K562 (cell line): ENCODE measurements at regions not wholly inside any gene's neighbourhood (a gene's known extent, or its start where the extent isn't known, plus 50 kb on each side); places are given as distances from the start of the nearest gene placed in this dataset.

Experiments
- ATAC-seq: fragments of 200-7000 bp; cut with Tn5 transposase; 3 replicates; pipeline ENCODE4 v1.9.1; 2020; ENCODE audit warnings: moderate library complexity
- BruUV-seq: library from RNA; stranded (reverse); fragments of 400-500 nt; replicated peaks from 2 replicates; lab custom pipeline; 2021; lab: Mats Ljungman, UMichigan
- CTCF ChIA-PET: fragments of 300-600 bp; formaldehyde crosslinking; extraction: SDS; loops from one replicate; lab custom pipeline; 2021; ENCODE audit warnings: low intra/inter-chr PET ratio; lab: Yijun Ruan, JAX
- POLR2A ChIA-PET: fragments of 300-600, 350-650 bp; sonication (Branson Sonifier 250); formaldehyde crosslinking; extraction: SDS; loops from one replicate; lab custom pipeline; 2021; ENCODE audit warnings: antibody characterized with exemption, inconsistent platforms; lab: Yijun Ruan, JAX
- DNase-seq, 4 experiments: peaks; one replicate each; pipeline versions ENCODE4 v3.0.0 to v3.0.0-alpha.2; 2011 to 2018; ENCODE audit warnings: low spot score in 3 of 4, mixed read lengths in 3 of 4; ENCODE audit errors: extremely low read depth in 1 of 4
- FAIRE-seq: peaks from 2 replicates; lab custom pipeline; 2011; peaks lifted over from hg19 to GRCh38; lab: Jason Lieb, UNC
- H2AFZ ChIP-seq: 2 replicates; pipeline ENCODE4 v1.6.0; 2011; ENCODE audit warnings: low read depth, low read length, control low read depth, inconsistent platforms
- H3K27ac ChIP-seq: fragments of 200-600 bp; 3 replicates; pipeline ENCODE4 v1.8.0; 2011; ENCODE audit warnings: low read depth, mild to moderate bottlenecking, control low read depth, inconsistent platforms, low read length, moderate library complexity, mixed read lengths; ENCODE audit errors: extremely low read depth
- H3K27me3 ChIP-seq, 2 experiments: fragments of 300-600 bp in 1 of 2; 2 replicates in 1 of 2; 3 replicates in 1 of 2; pipeline versions ENCODE4 v1.6.0 to v1.8.0; 2011; ENCODE audit warnings: inconsistent platforms in 2 of 2, low read length in 2 of 2, mild to moderate bottlenecking in 1 of 2, mixed read lengths in 1 of 2, moderate library complexity in 1 of 2; ENCODE audit not compliant: control insufficient read depth in 2 of 2, insufficient read depth in 2 of 2
- H3K36me3 ChIP-seq: fragments of 300-600 bp; 3 replicates; pipeline ENCODE4 v1.8.0; 2011; ENCODE audit warnings: mild to moderate bottlenecking, low read length, inconsistent platforms; ENCODE audit not compliant: control insufficient read depth, insufficient read depth
- H3K4me1 ChIP-seq, 2 experiments: fragments of 200-600 bp in 1 of 2; replicated peaks in 1 of 2; 2 replicates in 1 of 2; 3 replicates in 1 of 2; pipeline versions ENCODE4 v1.5.1 to v1.8.0; 2011; ENCODE audit warnings: inconsistent platforms in 2 of 2, low read length in 2 of 2, mild to moderate bottlenecking in 1 of 2, mixed read lengths in 1 of 2, moderate library complexity in 1 of 2; ENCODE audit not compliant: control insufficient read depth in 2 of 2, insufficient read depth in 2 of 2
- H3K4me2 ChIP-seq: 2 replicates; pipeline ENCODE4 v1.6.1; 2011; ENCODE audit warnings: low read length, control low read depth, inconsistent platforms, mixed read lengths; ENCODE audit not compliant: insufficient read depth
- H3K4me3 ChIP-seq: fragments of 200-600 bp; sonication (generic), shearing (Covaris generic); 2 replicates; pipeline ENCODE4 v1.5.1; 2016; ENCODE audit warnings: control low read depth, inconsistent platforms
- H3K79me2 ChIP-seq: fragments of 200-600 bp; 3 replicates; pipeline ENCODE4 v1.8.0; 2011; ENCODE audit warnings: low read length, inconsistent platforms; ENCODE audit not compliant: control insufficient read depth, insufficient read depth
- H3K9ac ChIP-seq, 2 experiments: 2 replicates each; pipeline versions ENCODE4 v1.6.0 to v1.6.1; 2011; ENCODE audit warnings: low read depth in 2 of 2, low read length in 2 of 2, control low read depth in 1 of 2, inconsistent platforms in 1 of 2, mild to moderate bottlenecking in 1 of 2, mixed read lengths in 1 of 2; ENCODE audit not compliant: insufficient read depth in 1 of 2
- H3K9me1 ChIP-seq: one replicate; pipeline ENCODE4 v1.6.0; 2011; ENCODE audit warnings: inconsistent platforms, mild to moderate bottlenecking, low read length, moderate library complexity; ENCODE audit not compliant: control insufficient read depth, insufficient read depth
- H3K9me3 ChIP-seq: replicated peaks from 2 replicates; pipeline ENCODE4 v1.5.1; 2011; ENCODE audit warnings: low read depth, low read length, inconsistent platforms; ENCODE audit not compliant: control insufficient read depth, insufficient read depth
- H4K20me1 ChIP-seq: replicated peaks from 2 replicates; pipeline ENCODE4 v1.6.1; 2011; ENCODE audit warnings: low read length, inconsistent platforms, mixed read lengths; ENCODE audit not compliant: control insufficient read depth, insufficient read depth
- CBX2 ChIP-seq: fragments of 200-600 bp; sonication (generic); IDR thresholded peaks from one replicate; pipeline ENCODE4 v1.6.1; 2012; ENCODE audit warnings: mild to moderate bottlenecking, low read length, inconsistent platforms; ENCODE audit not compliant: insufficient read depth, poor library complexity, severe bottlenecking
- CC2D1A ChIP-seq: fragments of 450-650 bp; IDR thresholded peaks from 2 replicates; pipeline ENCODE4 v1.6.1; 2017; ENCODE audit warnings: mild to moderate bottlenecking
- E4F1 ChIP-seq: fragments of 250-450 bp; sonication (Bioruptor Pico); IDR thresholded peaks from 2 replicates; pipeline ENCODE4 v1.5.0; 2021; ENCODE audit warnings: mild to moderate bottlenecking, borderline replicate concordance
- EHMT2 ChIP-seq: fragments of 450-650 bp; IDR thresholded peaks from 2 replicates; pipeline ENCODE4 v1.6.1; 2018; ENCODE audit warnings: antibody characterized with exemption
- ELF1 ChIP-seq: fragments of 200-800 bp; sonication (Bioruptor generic); IDR thresholded peaks from 2 replicates; pipeline ENCODE4 v1.6.1; 2016; ENCODE audit warnings: missing genetic modification characterization, missing compliant biosample characterization
- FOXA1 ChIP-seq: fragments of 450-650 bp; IDR thresholded peaks from 2 replicates; pipeline ENCODE4 v1.6.1; 2016; ENCODE audit warnings: mild to moderate bottlenecking, borderline replicate concordance
- IRF9 ChIP-seq: fragments of 450-650 bp; IDR thresholded peaks from 2 replicates; pipeline ENCODE4 v1.6.1; 2016; ENCODE audit warnings: missing biosample characterization, missing genetic modification characterization
- MNT ChIP-seq, 2 experiments: fragments of 450-650 bp; conservative IDR thresholded peaks; 2 replicates each; pipeline ENCODE4 v1.6.1; 2017; ENCODE audit warnings: mild to moderate bottlenecking in 2 of 2, moderate library complexity in 2 of 2
- PHB ChIP-seq: fragments of 250-450 bp; sonication (Bioruptor Pico); IDR thresholded peaks from 2 replicates; pipeline ENCODE4 v1.5.0; 2021
- PHF21A ChIP-seq: fragments of 450-650 bp; IDR thresholded peaks from 2 replicates; pipeline ENCODE4 v1.6.1; 2017; ENCODE audit warnings: low read depth, borderline replicate concordance
- ZNF143 ChIP-seq: sonication (generic); formaldehyde crosslinking; IDR thresholded peaks from 2 replicates; pipeline ENCODE4 v1.9.0; 2022; ENCODE audit warnings: mild to moderate bottlenecking, missing genetic modification reagents
- ZNF518B ChIP-seq: fragments of 250-450 bp; sonication (Bioruptor Pico); IDR thresholded peaks from 2 replicates; pipeline ENCODE4 v1.5.0; 2021; ENCODE audit warnings: mild to moderate bottlenecking, moderate library complexity
- WGBS: fragments of 100-300 bp; shearing (Covaris generic); methylation state at CpG from one replicate; pipeline ENCODE4 v1.1.6; 2016; ENCODE audit warnings: low coverage, mixed read lengths; ENCODE audit not compliant: insufficient coverage; ENCODE audit errors: missing lambda C conversion rate; 5-methylcytosine and 5-hydroxymethylcytosine counted together
- in situ Hi-C: fragments of 300-500 bp; cut with MboI; formaldehyde crosslinking; loops from 4 replicates; pipeline ENCODE4 v1.15.0; 2018; ENCODE audit warnings: inconsistent platforms, mixed read lengths
- intact Hi-C: fragments of 100-400 bp; cut with micrococcal nuclease; formaldehyde crosslinking; loops from 2 replicates; pipeline ENCODE4 v1.14.2; 2022

- H3K9me1 ChIP-seq, result no peaks in the 10 kb centered on the region
- H2AFZ ChIP-seq, result no peak overlapping the region
- WGBS, result 0% methylated on average over 2 of the region's 2 CpGs
- no peak overlapping the region for H3K4me2 ChIP-seq
- CTCF ChIA-PET, result no interaction called here
- no peaks in the 10 kb centered on the region for H3K36me3 ChIP-seq
- no peak for ATAC-seq
- H3K9ac ChIP-seq, result no peak overlapping the region
- no peaks in the 10 kb centered on the region for H3K9me3 ChIP-seq
- no peak overlapping the region for H3K27ac ChIP-seq
- H4K20me1 ChIP-seq, result no peaks in the 10 kb centered on the region
- H3K4me1 ChIP-seq, result no peaks in the 10 kb centered on the region
- BruUV-seq, result no TSS peak
- FAIRE-seq, result no peak
- no peak overlapping the region for H3K4me3 ChIP-seq
- TF ChIP-seq PHF21A (no peak), PHB (CRISPR knock-in tag) (no peak), ZNF143 (CRISPR knock-in tag) (no peak), CBX2 (no peak), EHMT2 (no peak), ZNF518B (no peak), MNT (conservative IDR thresholded peaks at IDR 0.05) (no peak), IRF9 (tag) (no peak), ELF1 (no peak), CC2D1A (no peak), FOXA1 (no peak), E4F1 (CRISPR knock-in tag) (no peak)
- intact Hi-C loops, result no loop called here
- in situ Hi-C loops, result no loop called here
- POLR2A ChIA-PET, result no interaction called here
- DNase-seq, result no peak
- H3K27me3 ChIP-seq, result no peaks in the 10 kb centered on the region
- no peaks in the 10 kb centered on the region for H3K79me2 ChIP-seq
Measured at GRCh38 chr5:107296572-107296971, 374.2 kb downstream of the EFNA5 start.
